Sigmoid colon (tissue), 4 donors: ENCODE measurements at regions not wholly inside any gene's neighbourhood (a gene's known extent, or its start where the extent isn't known, plus 50 kb on each side); places are given as distances from the start of the nearest gene placed in this dataset.

Source experiments
- CTCF ChIP-seq, 4 experiments: fragments of 450-650 bp in 3 of 4; fragments of 200-600 bp in 1 of 4; IDR thresholded peaks; one replicate each; pipeline ENCODE4 v1.5.1; 2016 to 2019; ENCODE audit warnings: antibody characterized with exemption in 4 of 4, mild to moderate bottlenecking in 3 of 4, moderate library complexity in 2 of 4
- POLR2A ChIP-seq, 2 donors: fragments of 450-650 bp; IDR thresholded peaks; one replicate each; pipeline ENCODE4 v1.6.1; 2016; ENCODE audit warnings: antibody characterized with exemption in 2 of 2, mild to moderate bottlenecking in 2 of 2, moderate library complexity in 2 of 2
- POLR2AphosphoS5 ChIP-seq, 4 donors: sonication (generic); formaldehyde crosslinking; IDR thresholded peaks; one replicate each; pipeline ENCODE4 v1.6.1; 2017; ENCODE audit warnings: antibody characterized with exemption in 4 of 4

- TF ChIP-seq CTCF (IDR thresholded peaks at IDR 0.05) (no peak), POLR2A (IDR thresholded peaks at IDR 0.05) (no peak), POLR2AphosphoS5 (IDR thresholded peaks at IDR 0.05) (no peak)
Measured at GRCh38 chr6:22079783-22080182, 217.1 kb downstream of the PRL start.
